ENCODE measurements at regions not wholly inside any gene's neighbourhood (a gene's known extent, or its start where the extent isn't known, plus 50 kb on each side); places are given as distances from the start of the nearest gene placed in this dataset.

DNA sequence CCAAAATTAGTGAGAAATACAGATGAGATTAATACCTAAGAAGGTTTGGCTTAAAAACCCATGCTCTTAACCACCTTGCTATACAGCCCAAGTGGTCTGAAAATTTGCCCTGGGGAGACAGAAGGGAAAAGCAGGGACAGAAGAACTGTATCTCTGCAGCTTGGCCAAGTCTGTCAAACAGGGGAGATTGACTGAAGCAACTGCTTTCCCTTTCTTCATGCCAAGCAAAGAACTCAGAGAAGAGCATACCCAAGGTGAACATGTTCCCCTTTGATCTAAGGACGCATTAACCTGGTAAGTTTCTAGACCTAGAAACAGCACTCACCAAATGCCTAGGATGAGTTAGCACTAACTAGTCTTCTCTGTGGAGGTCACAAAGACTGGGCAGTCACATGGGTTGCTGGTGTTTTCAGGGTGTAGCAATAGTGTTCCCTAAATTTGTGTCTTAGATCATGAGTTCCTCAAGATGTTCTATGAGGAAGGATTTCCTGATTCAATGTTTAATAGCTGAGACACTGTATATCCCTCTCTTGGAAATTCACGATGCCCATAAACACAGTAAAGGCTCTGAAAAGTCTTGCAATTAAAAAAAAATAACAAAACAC is 75.6 kb upstream of the GRAMD1B start:
- WGBS (ENCODE audit: missing lambda C conversion rate), result 48% methylated on average over 2 of the region's 2 CpGs
- no peak for FAIRE-seq
- no peaks in the 10 kb centered on the region for H3K9me3 ChIP-seq
- POLR2A ChIA-PET, result no interaction called here
- CTCF ChIA-PET, result interaction anchor here (0.8 to 0.9 kb wide), 3 partner anchors 16 to 52 kb away, joined by 3 read pairs; no protein-coding TSS in a partner anchor
- no peaks in the 10 kb centered on the region for H3K4me1 ChIP-seq
- no peak overlapping the region for H3K4me2 ChIP-seq
- no peak for ATAC-seq
- H3K4me3 ChIP-seq, result no peak overlapping the region
- TF ChIP-seq CBX8 (IDR thresholded peaks at IDR 0.05), result no peak
- no peak for TF ChIP-seq RNF2 (IDR thresholded peaks at IDR 0.05; ENCODE audit: borderline replicate concordance, low read depth)
- no peak for TF ChIP-seq TP53 (CRISPR knock-in tag; IDR thresholded peaks at IDR 0.05)
- no peak for TF ChIP-seq KDM1A (IDR thresholded peaks at IDR 0.05; ENCODE audit: low read depth)
- DNase-seq (ENCODE audit: low read depth in 1 of 2, low spot score in 1 of 2), result no peak
- H3K27ac ChIP-seq, result no peak overlapping the region

DNA sequence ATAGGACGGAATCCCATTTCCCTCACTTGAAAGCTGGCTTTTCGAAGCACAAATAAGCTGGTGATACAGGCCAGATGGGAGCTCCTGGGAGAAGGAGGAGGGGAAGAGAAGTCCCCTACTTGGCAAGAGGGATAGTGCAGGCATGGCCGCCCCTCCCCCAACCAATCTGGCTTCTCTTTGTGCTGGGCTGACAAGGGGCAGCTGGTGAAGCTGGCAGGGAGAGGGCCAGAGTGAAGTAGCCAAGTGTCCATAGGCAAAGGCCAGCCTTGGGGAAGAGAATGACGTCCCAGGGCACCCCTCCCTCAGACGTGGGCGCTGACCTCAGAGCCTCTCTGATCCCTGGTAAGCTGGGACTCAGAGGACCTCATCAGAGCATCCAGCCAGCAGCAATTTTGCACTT is 78.7 kb upstream of the GRAMD1B start:
- FAIRE-seq, result no peak
- peaks cover 9% of the 10 kb centered on the region; the same call in 1 of the 3 replicates for H3K9me3 ChIP-seq
- POLR2A ChIA-PET, result no interaction called here
- CTCF ChIA-PET, result interaction anchor here (0.9 to 1.1 kb wide), 2 partner anchors 9 to 56 kb away, joined by 3 read pairs; no protein-coding TSS in a partner anchor
- DNase-seq (ENCODE audit: low read depth in 1 of 2, low spot score in 1 of 2), result no peak
- H3K27ac ChIP-seq, result no peak overlapping the region
- no peak overlapping the region for H3K4me3 ChIP-seq
- TF ChIP-seq HOXB5 (CRISPR knock-in tag; IDR thresholded peaks at IDR 0.05) (no peak), NFE2L2 (conservative IDR thresholded peaks at IDR 0.05; ENCODE audit: low read length) (no peak), CBX8 (IDR thresholded peaks at IDR 0.05) (no peak), FOSL2 (IDR thresholded peaks at IDR 0.05) (no peak), FOSL2 (CRISPR knock-in tag; IDR thresholded peaks at IDR 0.05) (no peak), CBX2 (IDR thresholded peaks at IDR 0.05; ENCODE audit: borderline replicate concordance, low read depth) (no peak)
- H3K4me2 ChIP-seq, result no peak overlapping the region
- no peak for ATAC-seq
- WGBS (ENCODE audit: missing lambda C conversion rate), result 65% methylated on average over 6 of the region's 6 CpGs
- H3K4me1 ChIP-seq, result no peaks in the 10 kb centered on the region

DNA sequence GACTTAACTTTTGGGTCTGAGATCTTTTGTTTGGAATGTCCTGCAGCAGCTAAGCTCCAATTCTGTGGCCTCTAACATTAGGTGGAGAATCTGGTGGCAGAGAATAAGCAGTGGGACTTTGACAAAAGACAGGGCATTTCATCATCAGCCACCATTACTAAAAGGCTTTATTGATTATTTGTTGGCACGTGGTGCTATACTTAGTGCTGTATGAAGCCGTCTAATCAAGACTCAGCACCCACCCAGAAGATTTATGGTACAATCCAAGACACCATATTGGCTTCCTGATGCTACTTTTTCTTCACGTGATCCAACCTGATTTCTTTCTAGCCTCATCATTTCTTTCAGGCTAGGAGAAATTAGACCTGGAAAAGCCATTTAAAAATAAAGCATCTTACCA is 80.7 kb upstream of the GRAMD1B start:
- H3K4me1 ChIP-seq, result no peaks in the 10 kb centered on the region
- no peak overlapping the region for H3K4me2 ChIP-seq
- CTCF ChIA-PET, result no interaction called here
- H3K27ac ChIP-seq, result no peak overlapping the region
- no peak overlapping the region for H3K4me3 ChIP-seq
- ATAC-seq (no peak), FAIRE-seq (no peak), DNase-seq (ENCODE audit: low read depth in 1 of 2, low spot score in 1 of 2) (no peak)
- POLR2A ChIA-PET, result no interaction called here
- 42% methylated on average over 3 of the region's 3 CpGs for WGBS (ENCODE audit: missing lambda C conversion rate)
- H3K9me3 ChIP-seq, result peaks cover 9% of the 10 kb centered on the region; the same call in 1 of the 3 replicates
- no peak for TF ChIP-seq NPAS2 (CRISPR knock-in tag; IDR thresholded peaks at IDR 0.05; ENCODE audit: borderline replicate concordance)
- TF ChIP-seq ZSCAN20 (CRISPR knock-in tag; IDR thresholded peaks at IDR 0.05), result no peak
- no peak for TF ChIP-seq POLR2AphosphoS2 (conservative IDR thresholded peaks at IDR 0.05; ENCODE audit: low read length)
- TF ChIP-seq, protein P1, sequence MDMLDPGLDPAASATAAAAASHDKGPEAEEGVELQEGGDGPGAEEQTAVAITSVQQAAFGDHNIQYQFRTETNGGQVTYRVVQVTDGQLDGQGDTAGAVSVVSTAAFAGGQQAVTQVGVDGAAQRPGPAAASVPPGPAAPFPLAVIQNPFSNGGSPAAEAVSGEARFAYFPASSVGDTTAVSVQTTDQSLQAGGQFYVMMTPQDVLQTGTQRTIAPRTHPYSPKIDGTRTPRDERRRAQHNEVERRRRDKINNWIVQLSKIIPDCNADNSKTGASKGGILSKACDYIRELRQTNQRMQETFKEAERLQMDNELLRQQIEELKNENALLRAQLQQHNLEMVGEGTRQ (IDR thresholded peaks at IDR 0.05), result no peak
- TF ChIP-seq POLR2A (IDR thresholded peaks at IDR 0.05; ENCODE audit: low read length), result no peak
- no peak for TF ChIP-seq GATA3 (IDR thresholded peaks at IDR 0.05; ENCODE audit: borderline replicate concordance)
- no peak for TF ChIP-seq SMC3 (IDR thresholded peaks at IDR 0.05)
- TF ChIP-seq FOXS1 (CRISPR knock-in tag; IDR thresholded peaks at IDR 0.05), result no peak
- TF ChIP-seq, protein P2, sequence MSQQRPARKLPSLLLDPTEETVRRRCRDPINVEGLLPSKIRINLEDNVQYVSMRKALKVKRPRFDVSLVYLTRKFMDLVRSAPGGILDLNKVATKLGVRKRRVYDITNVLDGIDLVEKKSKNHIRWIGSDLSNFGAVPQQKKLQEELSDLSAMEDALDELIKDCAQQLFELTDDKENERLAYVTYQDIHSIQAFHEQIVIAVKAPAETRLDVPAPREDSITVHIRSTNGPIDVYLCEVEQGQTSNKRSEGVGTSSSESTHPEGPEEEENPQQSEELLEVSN (IDR thresholded peaks at IDR 0.05; ENCODE audit: borderline replicate concordance, low read depth), result no peak
- no peak for TF ChIP-seq RARB (CRISPR knock-in tag; IDR thresholded peaks at IDR 0.05)
- no peak for TF ChIP-seq EHF (CRISPR knock-in tag; IDR thresholded peaks at IDR 0.05)
- no peak for TF ChIP-seq MYC (IDR thresholded peaks at IDR 0.05; ENCODE audit: borderline replicate concordance, low read length)
- no peak for TF ChIP-seq EP300 (IDR thresholded peaks at IDR 0.05)
- no peak for TF ChIP-seq NFE2L2 (conservative IDR thresholded peaks at IDR 0.05; ENCODE audit: low read length)
- TF ChIP-seq RNF2 (IDR thresholded peaks at IDR 0.05; ENCODE audit: borderline replicate concordance, low read depth), result no peak
- TF ChIP-seq ZC3H11A (IDR thresholded peaks at IDR 0.05), result no peak
- TF ChIP-seq MAFK (IDR thresholded peaks at IDR 0.05; ENCODE audit: partially characterized antibody), result no peak
- no peak for TF ChIP-seq JUN (IDR thresholded peaks at IDR 0.05)
- no peak for TF ChIP-seq SREBF2 (IDR thresholded peaks at IDR 0.05)
